ENCODE measurements at regions not wholly inside any gene's neighbourhood (a gene's known extent, or its start where the extent isn't known, plus 50 kb on each side); places are given as distances from the start of the nearest gene placed in this dataset.

- Mint-ChIP-seq H3K27me3 (ENCODE audit: low read depth, unreplicated experiment) (no peaks in the 10 kb centered on the region), H3K9me3 (ENCODE audit: unreplicated experiment) (no peaks in the 10 kb centered on the region), H3K4me3 (ENCODE audit: unreplicated experiment) (peak overlapping the region; percentile 87), H3K4me1 (ENCODE audit: low read depth, unreplicated experiment) (peaks cover 25% of the 10 kb centered on the region), H3K36me3 (ENCODE audit: low read depth, unreplicated experiment) (no peaks in the 10 kb centered on the region), H3K27ac (ENCODE audit: unreplicated experiment) (peak overlapping the region; percentile 48)
- Histone ChIP-seq H4K20me1 (ENCODE audit: insufficient read depth, low read length) (no peaks in the 10 kb centered on the region), H3K79me2 (ENCODE audit: insufficient read depth, low read length) (no peaks in the 10 kb centered on the region), H3K4me1 (ENCODE audit: insufficient read depth, low read length) (peaks cover 18% of the 10 kb centered on the region), H3K27me3 (ENCODE audit: insufficient read depth, low read length) (no peaks in the 10 kb centered on the region), H3K4me2 (ENCODE audit: low read length) (peak overlapping the region; percentile 91), H3K36me3 (ENCODE audit: insufficient read depth, low read length) (no peaks in the 10 kb centered on the region), H2AFZ (ENCODE audit: low read depth, low read length) (peak overlapping the region; percentile 74), H3K27ac (ENCODE audit: low read depth, low read length) (no peak overlapping the region), H3K9ac (ENCODE audit: low read length) (peak overlapping the region; percentile 52), H3K4me3 (ENCODE audit: insufficient read depth, low read depth, low read length) (peak overlapping the region; percentile 66), H3K9me3 (ENCODE audit: insufficient read depth, low read depth, low read length) (no peaks in the 10 kb centered on the region)
- no peak for TF ChIP-seq EZH2 (IDR thresholded peaks at IDR 0.05; ENCODE audit: insufficient read depth, low read length)
- TF ChIP-seq, protein P1, sequence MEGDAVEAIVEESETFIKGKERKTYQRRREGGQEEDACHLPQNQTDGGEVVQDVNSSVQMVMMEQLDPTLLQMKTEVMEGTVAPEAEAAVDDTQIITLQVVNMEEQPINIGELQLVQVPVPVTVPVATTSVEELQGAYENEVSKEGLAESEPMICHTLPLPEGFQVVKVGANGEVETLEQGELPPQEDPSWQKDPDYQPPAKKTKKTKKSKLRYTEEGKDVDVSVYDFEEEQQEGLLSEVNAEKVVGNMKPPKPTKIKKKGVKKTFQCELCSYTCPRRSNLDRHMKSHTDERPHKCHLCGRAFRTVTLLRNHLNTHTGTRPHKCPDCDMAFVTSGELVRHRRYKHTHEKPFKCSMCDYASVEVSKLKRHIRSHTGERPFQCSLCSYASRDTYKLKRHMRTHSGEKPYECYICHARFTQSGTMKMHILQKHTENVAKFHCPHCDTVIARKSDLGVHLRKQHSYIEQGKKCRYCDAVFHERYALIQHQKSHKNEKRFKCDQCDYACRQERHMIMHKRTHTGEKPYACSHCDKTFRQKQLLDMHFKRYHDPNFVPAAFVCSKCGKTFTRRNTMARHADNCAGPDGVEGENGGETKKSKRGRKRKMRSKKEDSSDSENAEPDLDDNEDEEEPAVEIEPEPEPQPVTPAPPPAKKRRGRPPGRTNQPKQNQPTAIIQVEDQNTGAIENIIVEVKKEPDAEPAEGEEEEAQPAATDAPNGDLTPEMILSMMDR (IDR thresholded peaks at IDR 0.05; ENCODE audit: insufficient read depth, low read depth, low read length): peak; percentile 89
- DNase-seq (ENCODE audit: low read depth) (peak; percentile 63), FAIRE-seq (no peak)
Observed at GRCh38 chr13:30114571-30115256, 192.6 kb downstream of the KATNAL1 start.

- peak overlapping the region; percentile 87 for H3K4me3 Mint-ChIP-seq (ENCODE audit: unreplicated experiment)
- H3K9ac ChIP-seq (ENCODE audit: low read length): peak overlapping the region; percentile 25
Observed at GRCh38 chr13:30113983-30114570, 193.3 kb downstream of the KATNAL1 start.

More at GRCh38 chr13:30113983-30114570, 193.3 kb downstream of the KATNAL1 start:
- Mint-ChIP-seq H3K27me3 (ENCODE audit: low read depth, unreplicated experiment) (no peaks in the 10 kb centered on the region), H3K9me3 (ENCODE audit: unreplicated experiment) (no peaks in the 10 kb centered on the region), H3K4me1 (ENCODE audit: low read depth, unreplicated experiment) (peaks cover 18% of the 10 kb centered on the region), H3K36me3 (ENCODE audit: low read depth, unreplicated experiment) (no peaks in the 10 kb centered on the region), H3K27ac (ENCODE audit: unreplicated experiment) (peak overlapping the region; percentile 48)
- Histone ChIP-seq H3K79me2 (ENCODE audit: insufficient read depth, low read length) (no peaks in the 10 kb centered on the region), H3K4me3 (ENCODE audit: insufficient read depth, low read depth, low read length) (peak overlapping the region; percentile 66), H3K4me1 (ENCODE audit: insufficient read depth, low read length) (peaks cover 13% of the 10 kb centered on the region), H3K9me3 (ENCODE audit: insufficient read depth, low read depth, low read length) (no peaks in the 10 kb centered on the region), H3K4me2 (ENCODE audit: low read length) (peak overlapping the region; percentile 91), H3K27ac (ENCODE audit: low read depth, low read length) (no peak overlapping the region), H3K27me3 (ENCODE audit: insufficient read depth, low read length) (no peaks in the 10 kb centered on the region), H3K36me3 (ENCODE audit: insufficient read depth, low read length) (no peaks in the 10 kb centered on the region), H4K20me1 (ENCODE audit: insufficient read depth, low read length) (no peaks in the 10 kb centered on the region), H2AFZ (ENCODE audit: low read depth, low read length) (peak overlapping the region; percentile 19)
- FAIRE-seq: no peak
- DNase-seq (ENCODE audit: low read depth): peak; percentile 14
- TF ChIP-seq, protein P1 (IDR thresholded peaks at IDR 0.05; ENCODE audit: insufficient read depth, low read depth, low read length): no peak
- no peak for TF ChIP-seq EZH2 (IDR thresholded peaks at IDR 0.05; ENCODE audit: insufficient read depth, low read length)

All from astrocyte (in vitro differentiated cells and primary cell).